HEK293 (cell line): ENCODE measurements at regions not wholly inside any gene's neighbourhood (a gene's known extent, or its start where the extent isn't known, plus 50 kb on each side); places are given as distances from the start of the nearest gene placed in this dataset.

Experiments
- GLIS2 ChIP-seq: fragments of 450-650 bp; formaldehyde crosslinking; IDR thresholded peaks from 2 replicates; pipeline ENCODE4 v1.5.1; 2016; ENCODE audit warnings: missing biosample characterization, missing genetic modification characterization
- KLF10 ChIP-seq: fragments of 450-650 bp; IDR thresholded peaks from 2 replicates; pipeline ENCODE4 v1.5.1; 2018; ENCODE audit warnings: missing biosample characterization, mild to moderate bottlenecking, missing genetic modification characterization
- OVOL3 ChIP-seq: fragments of 450-650 bp; formaldehyde crosslinking; IDR thresholded peaks from 2 replicates; pipeline ENCODE4 v1.5.1; 2016; ENCODE audit warnings: missing biosample characterization, missing genetic modification characterization
- SCRT2 ChIP-seq: fragments of 450-650 bp; formaldehyde crosslinking; IDR thresholded peaks from 2 replicates; pipeline ENCODE4 v1.5.1; 2016; ENCODE audit warnings: missing biosample characterization, missing genetic modification characterization
- YY1 ChIP-seq: fragments of 450-650 bp; formaldehyde crosslinking; IDR thresholded peaks from 2 replicates; pipeline ENCODE4 v1.5.1; 2018; ENCODE audit warnings: missing biosample characterization, missing genetic modification characterization
- ZFP37 ChIP-seq: fragments of 450-650 bp; formaldehyde crosslinking; IDR thresholded peaks from 2 replicates; pipeline ENCODE4 v1.5.1; 2016; ENCODE audit warnings: missing biosample characterization, missing genetic modification characterization
- ZNF133 ChIP-seq: fragments of 450-650 bp; formaldehyde crosslinking; IDR thresholded peaks from 2 replicates; pipeline ENCODE4 v1.5.1; 2016; ENCODE audit warnings: missing biosample characterization, missing genetic modification characterization
- ZNF266 ChIP-seq: fragments of 450-650 bp; formaldehyde crosslinking; IDR thresholded peaks from 2 replicates; pipeline ENCODE4 v1.5.1; 2016; ENCODE audit warnings: missing biosample characterization, missing genetic modification characterization, low read depth
- ZNF274 ChIP-seq, 2 experiments: fragments of 200-500 bp in 1 of 2; fragments of 450-650 bp in 1 of 2; sonication (Bioruptor generic) in 1 of 2; formaldehyde crosslinking in 1 of 2; IDR thresholded peaks; 2 replicates each; pipeline versions ENCODE4 v1.5.1 to v1.6.1; 2014 to 2016; ENCODE audit warnings: borderline replicate concordance in 1 of 2, inconsistent platforms in 1 of 2, low read length in 1 of 2, missing biosample characterization in 1 of 2, missing genetic modification characterization in 1 of 2
- ZNF341 ChIP-seq: fragments of 450-650 bp; formaldehyde crosslinking; IDR thresholded peaks from 2 replicates; pipeline ENCODE4; 2016; ENCODE audit warnings: low read depth, missing biosample characterization, missing genetic modification characterization
- ZNF394 ChIP-seq: fragments of 450-650 bp; formaldehyde crosslinking; IDR thresholded peaks from 2 replicates; pipeline ENCODE4 v1.5.1; 2016; ENCODE audit warnings: missing biosample characterization, missing genetic modification characterization, mild to moderate bottlenecking, moderate library complexity, borderline replicate concordance
- ZNF426 ChIP-seq: fragments of 450-650 bp; formaldehyde crosslinking; IDR thresholded peaks from 2 replicates; pipeline ENCODE4 v1.5.1; 2017; ENCODE audit warnings: missing biosample characterization, missing genetic modification characterization, mild to moderate bottlenecking, inconsistent platforms, moderate library complexity
- ZNF510 ChIP-seq: fragments of 450-650 bp; formaldehyde crosslinking; IDR thresholded peaks from 2 replicates; pipeline ENCODE4 v1.5.1; 2018; ENCODE audit warnings: mild to moderate bottlenecking, missing genetic modification characterization, missing biosample characterization; ENCODE audit not compliant: insufficient replicate concordance
- ZNF596 ChIP-seq: fragments of 450-650 bp; IDR thresholded peaks from 2 replicates; pipeline ENCODE4 v1.5.0; 2018; ENCODE audit warnings: missing biosample characterization, mild to moderate bottlenecking, missing genetic modification characterization, moderate library complexity
- ZNF660 ChIP-seq: fragments of 450-650 bp; IDR thresholded peaks from 2 replicates; pipeline ENCODE4 v1.5.1; 2018; ENCODE audit warnings: missing biosample characterization, mild to moderate bottlenecking, missing genetic modification characterization
- ZNF747 ChIP-seq: fragments of 450-650 bp; formaldehyde crosslinking; IDR thresholded peaks from 2 replicates; pipeline ENCODE4 v1.5.1; 2016; ENCODE audit warnings: missing biosample characterization, missing genetic modification characterization
- ZNF768 ChIP-seq: fragments of 450-650 bp; formaldehyde crosslinking; IDR thresholded peaks from 2 replicates; pipeline ENCODE4 v1.5.1; 2018; ENCODE audit warnings: missing biosample characterization, mild to moderate bottlenecking, missing genetic modification characterization
- ZNF776 ChIP-seq: fragments of 450-650 bp; formaldehyde crosslinking; IDR thresholded peaks from 2 replicates; pipeline ENCODE4 v1.5.0; 2017; ENCODE audit warnings: missing biosample characterization, missing genetic modification characterization, borderline replicate concordance
- ZSCAN16 ChIP-seq: fragments of 450-650 bp; formaldehyde crosslinking; IDR thresholded peaks from 2 replicates; pipeline ENCODE4 v1.5.1; 2016; ENCODE audit warnings: missing biosample characterization, missing genetic modification characterization
- ZXDB ChIP-seq: fragments of 450-650 bp; formaldehyde crosslinking; IDR thresholded peaks from 2 replicates; pipeline ENCODE4 v1.5.1; 2016; ENCODE audit warnings: missing biosample characterization, missing genetic modification characterization
- TF ChIP-seq, protein P1 (sequence below): fragments of 450-650 bp; formaldehyde crosslinking; IDR thresholded peaks from 2 replicates; pipeline ENCODE4 v1.5.1; 2016; ENCODE audit warnings: missing biosample characterization, missing genetic modification characterization
- TF ChIP-seq, protein P2 (sequence below): fragments of 450-650 bp; formaldehyde crosslinking; IDR thresholded peaks from 2 replicates; pipeline ENCODE4 v1.5.1; 2016; ENCODE audit warnings: missing biosample characterization, missing genetic modification characterization, borderline replicate concordance
- TF ChIP-seq, protein P3 (sequence below): fragments of 450-650 bp; formaldehyde crosslinking; IDR thresholded peaks from 2 replicates; pipeline ENCODE4 v1.5.0; 2017; ENCODE audit warnings: missing biosample characterization, missing genetic modification characterization, borderline replicate concordance
- TF ChIP-seq, protein P4 (sequence below): fragments of 450-650 bp; formaldehyde crosslinking; IDR thresholded peaks from 2 replicates; pipeline ENCODE4 v1.5.1; 2017; ENCODE audit warnings: missing biosample characterization, missing genetic modification characterization
- TF ChIP-seq, protein P5 (sequence below): sonication (generic); formaldehyde crosslinking; IDR thresholded peaks from 2 replicates; pipeline ENCODE4 v1.8.1; 2022; ENCODE audit warnings: mild to moderate bottlenecking, moderate library complexity, missing genetic modification reagents

DNA sequence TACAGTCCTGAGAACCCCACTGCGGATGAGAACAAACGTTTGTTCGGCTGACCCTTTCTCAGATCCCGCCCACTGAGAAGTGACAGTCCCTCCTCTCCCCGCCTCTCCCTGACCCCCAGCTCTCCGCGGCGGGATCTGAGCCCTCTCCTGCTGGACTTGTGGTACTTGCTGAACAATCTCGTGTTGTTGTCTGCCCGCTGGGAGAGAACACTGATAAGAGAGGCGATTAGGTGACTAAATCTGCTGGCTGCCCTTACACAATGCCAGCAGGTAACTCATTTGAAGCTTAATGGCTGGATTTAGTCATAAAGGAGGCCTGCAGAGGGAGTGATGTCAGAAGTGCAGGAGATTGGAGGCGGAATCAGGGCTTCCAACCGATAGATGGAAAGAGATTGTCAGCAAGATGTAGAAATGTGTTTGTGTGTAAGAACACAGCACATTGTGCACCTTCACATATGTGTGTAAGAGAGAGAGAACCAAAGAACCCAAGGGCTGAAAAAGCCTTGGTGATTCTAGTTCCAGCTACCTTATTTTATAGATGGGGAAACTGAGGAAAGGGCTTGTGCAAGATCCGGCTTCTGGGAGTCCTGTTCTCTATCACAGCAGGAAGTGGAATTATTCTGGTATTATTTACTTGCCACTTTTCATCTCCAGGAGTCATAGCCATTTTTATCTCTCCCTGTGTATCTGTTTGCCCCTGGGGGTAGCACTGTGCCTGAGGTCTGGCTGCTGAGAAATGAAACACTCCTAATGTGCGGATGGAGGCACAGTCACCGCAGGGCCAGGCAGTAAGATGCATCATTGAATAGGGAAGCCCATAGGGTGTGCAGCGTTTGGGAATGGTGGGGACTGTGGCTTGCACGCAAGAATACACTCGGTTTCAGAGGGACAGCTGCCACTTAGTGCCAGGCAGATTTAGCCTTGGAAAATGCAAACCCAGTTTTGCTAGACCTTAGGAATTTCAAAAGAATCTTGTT, 203.7 kb upstream of the MSX2 start (continued):
- TF ChIP-seq, protein P1, sequence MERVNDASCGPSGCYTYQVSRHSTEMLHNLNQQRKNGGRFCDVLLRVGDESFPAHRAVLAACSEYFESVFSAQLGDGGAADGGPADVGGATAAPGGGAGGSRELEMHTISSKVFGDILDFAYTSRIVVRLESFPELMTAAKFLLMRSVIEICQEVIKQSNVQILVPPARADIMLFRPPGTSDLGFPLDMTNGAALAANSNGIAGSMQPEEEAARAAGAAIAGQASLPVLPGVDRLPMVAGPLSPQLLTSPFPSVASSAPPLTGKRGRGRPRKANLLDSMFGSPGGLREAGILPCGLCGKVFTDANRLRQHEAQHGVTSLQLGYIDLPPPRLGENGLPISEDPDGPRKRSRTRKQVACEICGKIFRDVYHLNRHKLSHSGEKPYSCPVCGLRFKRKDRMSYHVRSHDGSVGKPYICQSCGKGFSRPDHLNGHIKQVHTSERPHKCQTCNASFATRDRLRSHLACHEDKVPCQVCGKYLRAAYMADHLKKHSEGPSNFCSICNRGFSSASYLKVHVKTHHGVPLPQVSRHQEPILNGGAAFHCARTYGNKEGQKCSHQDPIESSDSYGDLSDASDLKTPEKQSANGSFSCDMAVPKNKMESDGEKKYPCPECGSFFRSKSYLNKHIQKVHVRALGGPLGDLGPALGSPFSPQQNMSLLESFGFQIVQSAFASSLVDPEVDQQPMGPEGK (tag by site-specific recombination), result peak; percentile 88
- no peak for TF ChIP-seq ZNF768
- no peak for TF ChIP-seq ZNF510
- TF ChIP-seq YY1, result no peak
- no peak for TF ChIP-seq ZNF274 (IDR thresholded peaks at IDR 0.05; ENCODE audit: low read length)
- TF ChIP-seq ZNF274 (tag by site-specific recombination; IDR thresholded peaks at IDR 0.05; ENCODE audit: borderline replicate concordance), result no peak
- TF ChIP-seq, protein P2, sequence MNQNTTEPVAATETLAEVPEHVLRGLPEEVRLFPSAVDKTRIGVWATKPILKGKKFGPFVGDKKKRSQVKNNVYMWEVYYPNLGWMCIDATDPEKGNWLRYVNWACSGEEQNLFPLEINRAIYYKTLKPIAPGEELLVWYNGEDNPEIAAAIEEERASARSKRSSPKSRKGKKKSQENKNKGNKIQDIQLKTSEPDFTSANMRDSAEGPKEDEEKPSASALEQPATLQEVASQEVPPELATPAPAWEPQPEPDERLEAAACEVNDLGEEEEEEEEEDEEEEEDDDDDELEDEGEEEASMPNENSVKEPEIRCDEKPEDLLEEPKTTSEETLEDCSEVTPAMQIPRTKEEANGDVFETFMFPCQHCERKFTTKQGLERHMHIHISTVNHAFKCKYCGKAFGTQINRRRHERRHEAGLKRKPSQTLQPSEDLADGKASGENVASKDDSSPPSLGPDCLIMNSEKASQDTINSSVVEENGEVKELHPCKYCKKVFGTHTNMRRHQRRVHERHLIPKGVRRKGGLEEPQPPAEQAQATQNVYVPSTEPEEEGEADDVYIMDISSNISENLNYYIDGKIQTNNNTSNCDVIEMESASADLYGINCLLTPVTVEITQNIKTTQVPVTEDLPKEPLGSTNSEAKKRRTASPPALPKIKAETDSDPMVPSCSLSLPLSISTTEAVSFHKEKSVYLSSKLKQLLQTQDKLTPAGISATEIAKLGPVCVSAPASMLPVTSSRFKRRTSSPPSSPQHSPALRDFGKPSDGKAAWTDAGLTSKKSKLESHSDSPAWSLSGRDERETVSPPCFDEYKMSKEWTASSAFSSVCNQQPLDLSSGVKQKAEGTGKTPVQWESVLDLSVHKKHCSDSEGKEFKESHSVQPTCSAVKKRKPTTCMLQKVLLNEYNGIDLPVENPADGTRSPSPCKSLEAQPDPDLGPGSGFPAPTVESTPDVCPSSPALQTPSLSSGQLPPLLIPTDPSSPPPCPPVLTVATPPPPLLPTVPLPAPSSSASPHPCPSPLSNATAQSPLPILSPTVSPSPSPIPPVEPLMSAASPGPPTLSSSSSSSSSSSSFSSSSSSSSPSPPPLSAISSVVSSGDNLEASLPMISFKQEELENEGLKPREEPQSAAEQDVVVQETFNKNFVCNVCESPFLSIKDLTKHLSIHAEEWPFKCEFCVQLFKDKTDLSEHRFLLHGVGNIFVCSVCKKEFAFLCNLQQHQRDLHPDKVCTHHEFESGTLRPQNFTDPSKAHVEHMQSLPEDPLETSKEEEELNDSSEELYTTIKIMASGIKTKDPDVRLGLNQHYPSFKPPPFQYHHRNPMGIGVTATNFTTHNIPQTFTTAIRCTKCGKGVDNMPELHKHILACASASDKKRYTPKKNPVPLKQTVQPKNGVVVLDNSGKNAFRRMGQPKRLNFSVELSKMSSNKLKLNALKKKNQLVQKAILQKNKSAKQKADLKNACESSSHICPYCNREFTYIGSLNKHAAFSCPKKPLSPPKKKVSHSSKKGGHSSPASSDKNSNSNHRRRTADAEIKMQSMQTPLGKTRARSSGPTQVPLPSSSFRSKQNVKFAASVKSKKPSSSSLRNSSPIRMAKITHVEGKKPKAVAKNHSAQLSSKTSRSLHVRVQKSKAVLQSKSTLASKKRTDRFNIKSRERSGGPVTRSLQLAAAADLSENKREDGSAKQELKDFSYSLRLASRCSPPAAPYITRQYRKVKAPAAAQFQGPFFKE, result no peak
- TF ChIP-seq ZNF266 (tag by site-specific recombination), result no peak
- TF ChIP-seq ZFP37 (tag by site-specific recombination), result no peak
- TF ChIP-seq ZNF426 (tag by site-specific recombination), result no peak
- TF ChIP-seq SCRT2 (tag by site-specific recombination), result peak; percentile 79
- TF ChIP-seq ZNF596 (tag by site-specific recombination), result peak; percentile 45; the same call in 1 of the 2 replicates
- TF ChIP-seq ZNF660 (tag by site-specific recombination), result peak; percentile 88
- no peak for TF ChIP-seq ZNF747 (tag by site-specific recombination)
- TF ChIP-seq, protein P3, sequence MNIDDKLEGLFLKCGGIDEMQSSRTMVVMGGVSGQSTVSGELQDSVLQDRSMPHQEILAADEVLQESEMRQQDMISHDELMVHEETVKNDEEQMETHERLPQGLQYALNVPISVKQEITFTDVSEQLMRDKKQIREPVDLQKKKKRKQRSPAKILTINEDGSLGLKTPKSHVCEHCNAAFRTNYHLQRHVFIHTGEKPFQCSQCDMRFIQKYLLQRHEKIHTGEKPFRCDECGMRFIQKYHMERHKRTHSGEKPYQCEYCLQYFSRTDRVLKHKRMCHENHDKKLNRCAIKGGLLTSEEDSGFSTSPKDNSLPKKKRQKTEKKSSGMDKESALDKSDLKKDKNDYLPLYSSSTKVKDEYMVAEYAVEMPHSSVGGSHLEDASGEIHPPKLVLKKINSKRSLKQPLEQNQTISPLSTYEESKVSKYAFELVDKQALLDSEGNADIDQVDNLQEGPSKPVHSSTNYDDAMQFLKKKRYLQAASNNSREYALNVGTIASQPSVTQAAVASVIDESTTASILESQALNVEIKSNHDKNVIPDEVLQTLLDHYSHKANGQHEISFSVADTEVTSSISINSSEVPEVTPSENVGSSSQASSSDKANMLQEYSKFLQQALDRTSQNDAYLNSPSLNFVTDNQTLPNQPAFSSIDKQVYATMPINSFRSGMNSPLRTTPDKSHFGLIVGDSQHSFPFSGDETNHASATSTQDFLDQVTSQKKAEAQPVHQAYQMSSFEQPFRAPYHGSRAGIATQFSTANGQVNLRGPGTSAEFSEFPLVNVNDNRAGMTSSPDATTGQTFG (tag by site-specific recombination), result no peak
- peak; percentile 68; the same call in 1 of the 2 replicates for TF ChIP-seq KLF10 (tag by site-specific recombination)
- TF ChIP-seq ZNF394 (tag by site-specific recombination), result no peak
- peak; percentile 87 for TF ChIP-seq ZXDB (tag by site-specific recombination)
- TF ChIP-seq ZSCAN16 (tag by site-specific recombination), result no peak
- TF ChIP-seq, protein P4, sequence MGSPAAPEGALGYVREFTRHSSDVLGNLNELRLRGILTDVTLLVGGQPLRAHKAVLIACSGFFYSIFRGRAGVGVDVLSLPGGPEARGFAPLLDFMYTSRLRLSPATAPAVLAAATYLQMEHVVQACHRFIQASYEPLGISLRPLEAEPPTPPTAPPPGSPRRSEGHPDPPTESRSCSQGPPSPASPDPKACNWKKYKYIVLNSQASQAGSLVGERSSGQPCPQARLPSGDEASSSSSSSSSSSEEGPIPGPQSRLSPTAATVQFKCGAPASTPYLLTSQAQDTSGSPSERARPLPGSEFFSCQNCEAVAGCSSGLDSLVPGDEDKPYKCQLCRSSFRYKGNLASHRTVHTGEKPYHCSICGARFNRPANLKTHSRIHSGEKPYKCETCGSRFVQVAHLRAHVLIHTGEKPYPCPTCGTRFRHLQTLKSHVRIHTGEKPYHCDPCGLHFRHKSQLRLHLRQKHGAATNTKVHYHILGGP (tag by site-specific recombination), result no peak
- no peak for TF ChIP-seq OVOL3 (tag by site-specific recombination)
- TF ChIP-seq ZNF133 (tag by site-specific recombination), result no peak
- peak; percentile 66 for TF ChIP-seq ZNF341 (tag by site-specific recombination)
- TF ChIP-seq ZNF776 (tag by site-specific recombination), result no peak
- TF ChIP-seq, protein P5, sequence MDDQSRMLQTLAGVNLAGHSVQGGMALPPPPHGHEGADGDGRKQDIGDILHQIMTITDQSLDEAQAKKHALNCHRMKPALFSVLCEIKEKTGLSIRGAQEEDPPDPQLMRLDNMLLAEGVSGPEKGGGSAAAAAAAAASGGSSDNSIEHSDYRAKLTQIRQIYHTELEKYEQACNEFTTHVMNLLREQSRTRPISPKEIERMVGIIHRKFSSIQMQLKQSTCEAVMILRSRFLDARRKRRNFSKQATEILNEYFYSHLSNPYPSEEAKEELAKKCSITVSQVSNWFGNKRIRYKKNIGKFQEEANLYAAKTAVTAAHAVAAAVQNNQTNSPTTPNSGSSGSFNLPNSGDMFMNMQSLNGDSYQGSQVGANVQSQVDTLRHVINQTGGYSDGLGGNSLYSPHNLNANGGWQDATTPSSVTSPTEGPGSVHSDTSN (CRISPR knock-in tag), result no peak
- peak; percentile 84 for TF ChIP-seq GLIS2
